OCI-LY3 (cell line): ENCODE measurements at regions not wholly inside any gene's neighbourhood (a gene's known extent, or its start where the extent isn't known, plus 50 kb on each side); places are given as distances from the start of the nearest gene placed in this dataset.

ENCODE experiments used
- H2AFZ ChIP-seq: fragments of 200-600, 300-600 bp; shearing (Covaris generic); 2 replicates; pipeline ENCODE4 v1.6.0; 2014; ENCODE audit warnings: antibody characterized with exemption, low read depth, low read length
- H3K27ac ChIP-seq: fragments of 200-600, 300-600 bp; sonication (generic); 2 replicates; pipeline ENCODE4 v1.5.1; 2014; ENCODE audit warnings: mild to moderate bottlenecking, low read length, moderate library complexity, mixed read lengths
- H3K27me3 ChIP-seq: fragments of 200-600, 300-600 bp; sonication (generic); 2 replicates; pipeline ENCODE4 v1.6.1; 2014; ENCODE audit warnings: low read depth, low read length, mixed read lengths
- H3K36me3 ChIP-seq: fragments of 200-600, 300-600 bp; sonication (generic); replicated peaks from 2 replicates; pipeline ENCODE3; 2014; ENCODE audit warnings: low read depth, low read length, mixed read lengths
- H3K4me1 ChIP-seq: fragments of 300-600, 200-600 bp; sonication (generic); 2 replicates; pipeline ENCODE4 v1.6.1; 2014; ENCODE audit warnings: low read length, mixed read lengths
- H3K4me2 ChIP-seq: fragments of 200-600, 300-600 bp; sonication (generic); 2 replicates; pipeline ENCODE4 v1.6.1; 2014; ENCODE audit warnings: low read length, mixed read lengths
- H3K4me3 ChIP-seq: fragments of 300-600, 200-600 bp; sonication (generic); 2 replicates; pipeline ENCODE4 v1.5.1; 2014; ENCODE audit warnings: antibody characterized with exemption, mild to moderate bottlenecking, low read length, moderate library complexity
- H3K79me2 ChIP-seq: fragments of 300-600, 200-600 bp; shearing (Covaris generic); 2 replicates; pipeline ENCODE4 v1.6.1; 2014; ENCODE audit warnings: mild to moderate bottlenecking, low read length, mixed read lengths
- H3K9ac ChIP-seq: fragments of 300-600, 200-600 bp; shearing (Covaris generic); 2 replicates; pipeline ENCODE4 v1.6.0; 2014; ENCODE audit warnings: mild to moderate bottlenecking, low read length, moderate library complexity
- H3K9me3 ChIP-seq: fragments of 200-600, 300-600 bp; shearing (Covaris generic); 2 replicates; pipeline ENCODE4 v1.6.1; 2014; ENCODE audit warnings: low read length, mixed read lengths; ENCODE audit not compliant: insufficient read depth
- H4K20me1 ChIP-seq: fragments of 200-600, 300-600 bp; sonication (generic); 2 replicates; pipeline ENCODE4 v1.6.1; 2016; ENCODE audit warnings: low read length, mixed read lengths; ENCODE audit not compliant: insufficient read depth
- CTCF ChIP-seq: fragments of 200-600, 300-600 bp; sonication (generic); IDR thresholded peaks from 2 replicates; pipeline ENCODE4 v1.5.1; 2014; ENCODE audit warnings: antibody characterized with exemption, low read length, low read depth
- EZH2phosphoT487 ChIP-seq: fragments of 200-600 bp; shearing (Covaris generic); IDR thresholded peaks from 2 replicates; pipeline ENCODE4 v1.6.1; 2018; ENCODE audit warnings: antibody characterized with exemption, mixed run types, low read depth

- Histone ChIP-seq H3K4me2 (no peak overlapping the region), H4K20me1 (no peaks in the 10 kb centered on the region), H3K27me3 (no peaks in the 10 kb centered on the region), H3K9me3 (peaks cover 6% of the 10 kb centered on the region; the same call in 1 of the 2 replicates), H2AFZ (no peak overlapping the region), H3K79me2 (no peaks in the 10 kb centered on the region), H3K4me1 (no peaks in the 10 kb centered on the region), H3K27ac (no peak overlapping the region), H3K9ac (no peak overlapping the region), H3K36me3 (no peaks in the 10 kb centered on the region), H3K4me3 (no peak overlapping the region)
- TF ChIP-seq EZH2phosphoT487 (no peak), CTCF (no peak)
Observed at GRCh38 chr2:160892204-160892603, 268.0 kb upstream of the TANK start.

GRCh38 chr2:160893581-160893980, 266.6 kb upstream of the TANK start:
- no peak overlapping the region for H3K9ac ChIP-seq
- H3K4me2 ChIP-seq, result no peak overlapping the region
- H3K9me3 ChIP-seq, result peaks cover 6% of the 10 kb centered on the region; the same call in 1 of the 2 replicates
- no peak overlapping the region for H2AFZ ChIP-seq
- H3K79me2 ChIP-seq, result no peaks in the 10 kb centered on the region
- H3K4me3 ChIP-seq, result no peak overlapping the region
- H3K36me3 ChIP-seq, result no peaks in the 10 kb centered on the region
- no peaks in the 10 kb centered on the region for H3K4me1 ChIP-seq
- no peak overlapping the region for H3K27ac ChIP-seq
- H3K27me3 ChIP-seq, result no peaks in the 10 kb centered on the region
- no peaks in the 10 kb centered on the region for H4K20me1 ChIP-seq
- no peak for TF ChIP-seq EZH2phosphoT487
- TF ChIP-seq CTCF, result no peak

- Histone ChIP-seq H3K79me2 (no peaks in the 10 kb centered on the region), H2AFZ (no peak overlapping the region), H3K4me1 (no peaks in the 10 kb centered on the region), H3K4me3 (no peak overlapping the region), H3K9me3 (peaks cover 6% of the 10 kb centered on the region; the same call in 1 of the 2 replicates), H3K27me3 (no peaks in the 10 kb centered on the region), H3K27ac (no peak overlapping the region), H3K9ac (no peak overlapping the region), H3K36me3 (no peaks in the 10 kb centered on the region), H4K20me1 (no peaks in the 10 kb centered on the region), H3K4me2 (no peak overlapping the region)
- TF ChIP-seq EZH2phosphoT487, result no peak
Observed at GRCh38 chr2:160898581-160899307, 261.5 kb upstream of the TANK start.

GRCh38 chr2:160901613-160902012, 258.6 kb upstream of the TANK start:
- H2AFZ ChIP-seq, result no peak overlapping the region
- H3K4me1 ChIP-seq, result no peaks in the 10 kb centered on the region
- no peak overlapping the region for H3K27ac ChIP-seq
- no peaks in the 10 kb centered on the region for H3K79me2 ChIP-seq
- no peak overlapping the region for H3K4me2 ChIP-seq
- no peaks in the 10 kb centered on the region for H3K36me3 ChIP-seq
- H4K20me1 ChIP-seq, result no peaks in the 10 kb centered on the region
- H3K4me3 ChIP-seq, result no peak overlapping the region
- no peaks in the 10 kb centered on the region for H3K27me3 ChIP-seq
- no peak overlapping the region for H3K9ac ChIP-seq
- TF ChIP-seq CTCF (no peak), EZH2phosphoT487 (no peak)
- no peaks in the 10 kb centered on the region for H3K9me3 ChIP-seq
